Thoracic aorta (tissue), 2 donors: ENCODE measurements at regions not wholly inside any gene's neighbourhood (a gene's known extent, or its start where the extent isn't known, plus 50 kb on each side); places are given as distances from the start of the nearest gene placed in this dataset.

Source experiments
- ATAC-seq: fragments of 150-250 bp; one replicate; pipeline ENCODE4 v1.8.0; 2017; ENCODE audit warnings: low read depth; ENCODE audit not compliant: insufficient number of reproducible peaks, low FRiP score
- DNase-seq: peaks from one replicate; pipeline ENCODE4 v3.0.0-alpha.2; 2020; ENCODE audit warnings: low spot score
- H3K27ac ChIP-seq, 2 donors: fragments of 200-600 bp; sonication (generic); 1 replicate in 1 of 2; 2 replicates in 1 of 2; pipeline ENCODE4 v1.5.1; 2016; ENCODE audit warnings: mild to moderate bottlenecking in 2 of 2, moderate library complexity in 2 of 2
- H3K27me3 ChIP-seq: fragments of 200-600 bp; sonication (generic); replicated peaks from 2 replicates; pipeline ENCODE4 v1.6.0; 2016; ENCODE audit warnings: mild to moderate bottlenecking; ENCODE audit not compliant: insufficient read depth
- H3K36me3 ChIP-seq: fragments of 200-600 bp; sonication (generic); one replicate; pipeline ENCODE4 v1.5.1; 2016
- H3K4me1 ChIP-seq, 2 donors: fragments of 200-600 bp; sonication (generic); 1 replicate in 1 of 2; 2 replicates in 1 of 2; pipeline versions ENCODE4 v1.5.1 to v1.6.0; 2016; ENCODE audit warnings: low read depth in 2 of 2, mild to moderate bottlenecking in 1 of 2; ENCODE audit not compliant: control insufficient read depth in 1 of 2
- H3K4me3 ChIP-seq: fragments of 200-600 bp; sonication (generic); 2 replicates; pipeline ENCODE4 v1.5.1; 2016; ENCODE audit warnings: mild to moderate bottlenecking
- H3K9me3 ChIP-seq: fragments of 200-600 bp; sonication (generic); 2 replicates; pipeline ENCODE4 v1.5.1; 2016
- TF ChIP-seq, protein P1 (sequence below): fragments of 200-600 bp; sonication (generic); IDR thresholded peaks from one replicate; pipeline ENCODE4 v1.5.1; 2019; ENCODE audit warnings: antibody characterized with exemption

DNA sequence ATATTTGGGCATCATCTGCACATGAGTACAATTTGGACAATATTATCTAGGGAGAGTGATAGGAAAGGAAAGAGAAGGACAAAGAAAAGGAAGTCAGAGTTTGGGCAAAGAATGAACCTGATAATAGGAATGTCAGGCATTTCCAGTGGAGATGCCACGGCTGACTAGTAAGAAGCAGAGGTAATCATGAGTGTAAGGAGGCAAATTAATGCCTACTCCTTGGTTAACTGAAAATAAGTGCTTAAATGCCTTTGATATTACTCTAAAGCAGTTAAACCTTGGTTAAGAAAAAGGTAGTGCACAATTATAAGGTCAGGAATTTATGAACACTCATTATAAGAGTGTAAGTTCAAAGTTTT, 99.2 kb upstream of the DDIT4L start:
- H3K36me3 ChIP-seq = no peaks in the 10 kb centered on the region
- no peak overlapping the region for H3K4me3 ChIP-seq
- TF ChIP-seq, protein P1, sequence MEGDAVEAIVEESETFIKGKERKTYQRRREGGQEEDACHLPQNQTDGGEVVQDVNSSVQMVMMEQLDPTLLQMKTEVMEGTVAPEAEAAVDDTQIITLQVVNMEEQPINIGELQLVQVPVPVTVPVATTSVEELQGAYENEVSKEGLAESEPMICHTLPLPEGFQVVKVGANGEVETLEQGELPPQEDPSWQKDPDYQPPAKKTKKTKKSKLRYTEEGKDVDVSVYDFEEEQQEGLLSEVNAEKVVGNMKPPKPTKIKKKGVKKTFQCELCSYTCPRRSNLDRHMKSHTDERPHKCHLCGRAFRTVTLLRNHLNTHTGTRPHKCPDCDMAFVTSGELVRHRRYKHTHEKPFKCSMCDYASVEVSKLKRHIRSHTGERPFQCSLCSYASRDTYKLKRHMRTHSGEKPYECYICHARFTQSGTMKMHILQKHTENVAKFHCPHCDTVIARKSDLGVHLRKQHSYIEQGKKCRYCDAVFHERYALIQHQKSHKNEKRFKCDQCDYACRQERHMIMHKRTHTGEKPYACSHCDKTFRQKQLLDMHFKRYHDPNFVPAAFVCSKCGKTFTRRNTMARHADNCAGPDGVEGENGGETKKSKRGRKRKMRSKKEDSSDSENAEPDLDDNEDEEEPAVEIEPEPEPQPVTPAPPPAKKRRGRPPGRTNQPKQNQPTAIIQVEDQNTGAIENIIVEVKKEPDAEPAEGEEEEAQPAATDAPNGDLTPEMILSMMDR = no peak
- no peak overlapping the region for H3K27ac ChIP-seq
- H3K4me1 ChIP-seq = no peaks in the 10 kb centered on the region
- no peaks in the 10 kb centered on the region for H3K9me3 ChIP-seq
- DNase-seq (no peak), ATAC-seq (no peak)
- H3K27me3 ChIP-seq = no peaks in the 10 kb centered on the region

DNA sequence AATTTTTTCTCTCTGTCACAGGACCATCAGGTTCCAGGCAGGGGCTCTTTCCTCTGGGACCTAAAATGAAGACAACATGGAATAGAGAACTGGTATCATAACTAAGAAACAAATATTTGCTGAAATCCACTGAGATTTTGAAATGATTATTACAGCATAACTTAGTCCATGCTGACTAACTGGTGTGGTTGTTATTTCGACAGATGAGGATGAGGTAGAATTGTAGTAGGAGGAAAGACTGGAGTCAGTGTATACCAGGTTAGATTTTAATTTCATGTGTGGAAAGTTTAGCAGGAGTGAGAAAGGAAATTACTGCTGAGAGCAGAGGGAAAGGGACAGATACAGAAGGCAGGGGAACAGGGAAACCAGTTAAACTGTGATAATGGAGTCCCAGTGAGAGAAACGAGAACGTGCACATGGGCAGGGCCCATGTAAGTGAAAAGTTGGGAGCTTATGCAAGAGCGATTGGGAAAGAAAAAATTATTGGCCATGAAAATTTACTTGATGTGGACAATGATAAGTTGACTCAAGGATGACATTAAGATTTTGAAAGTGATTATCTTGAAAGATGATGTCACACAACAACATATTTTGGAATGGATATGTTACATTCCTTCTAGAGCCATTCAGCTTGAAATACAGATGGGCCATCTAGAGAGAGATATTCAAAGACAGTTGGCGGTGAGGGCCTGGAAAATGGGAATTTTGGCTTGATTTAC, 98.7 kb upstream of the DDIT4L start:
- no peak overlapping the region for H3K4me3 ChIP-seq
- H3K36me3 ChIP-seq = no peaks in the 10 kb centered on the region
- TF ChIP-seq, protein P1 = no peak
- ATAC-seq (no peak), DNase-seq (no peak)
- H3K27me3 ChIP-seq = no peaks in the 10 kb centered on the region
- no peaks in the 10 kb centered on the region for H3K9me3 ChIP-seq
- no peaks in the 10 kb centered on the region for H3K4me1 ChIP-seq
- H3K27ac ChIP-seq = no peak overlapping the region

DNA sequence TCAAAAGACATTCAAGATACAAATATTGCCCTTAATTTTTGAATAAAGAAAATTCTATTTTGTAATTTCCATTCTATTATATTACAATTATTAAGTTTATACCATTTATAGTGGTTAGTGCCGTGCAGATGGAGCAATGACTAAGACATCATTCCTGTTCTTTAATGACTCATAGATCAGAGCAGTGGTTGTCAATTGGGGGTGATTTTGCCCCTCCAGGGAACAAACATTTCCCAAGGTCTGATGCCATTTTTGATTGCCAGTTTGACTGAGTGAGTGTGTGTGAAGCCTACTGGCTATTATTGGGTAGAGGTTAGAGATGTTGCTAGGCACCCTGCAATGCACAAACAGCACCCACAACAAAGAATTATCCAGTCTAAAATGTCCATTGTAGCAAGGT, 97.9 kb upstream of the DDIT4L start:
- Histone ChIP-seq H3K27me3 (no peaks in the 10 kb centered on the region), H3K4me3 (no peak overlapping the region), H3K36me3 (no peaks in the 10 kb centered on the region), H3K4me1 (no peaks in the 10 kb centered on the region), H3K27ac (no peak overlapping the region), H3K9me3 (no peaks in the 10 kb centered on the region)
- DNase-seq (no peak), ATAC-seq (no peak)
- TF ChIP-seq, protein P1 = no peak

DNA sequence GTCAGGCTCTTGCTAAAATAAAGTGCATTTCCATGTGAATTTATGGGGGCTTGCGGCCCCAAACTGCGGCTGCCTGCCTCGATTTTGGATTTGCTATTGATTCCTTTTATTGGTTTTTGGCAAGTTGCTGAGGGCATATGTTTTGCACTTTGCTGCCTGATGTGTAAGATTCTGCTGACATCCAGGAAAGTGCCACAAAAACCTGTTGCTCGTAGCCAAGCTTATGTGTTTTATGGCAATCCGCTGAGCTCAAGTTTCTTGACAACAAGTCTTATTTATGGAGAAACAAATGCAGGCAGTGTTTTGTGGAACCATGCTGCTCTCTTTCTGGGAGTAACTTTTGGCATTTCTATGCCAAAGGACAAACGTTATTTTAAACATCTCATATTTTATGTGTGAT, 97.3 kb upstream of the DDIT4L start:
- TF ChIP-seq, protein P1 = no peak
- H3K27ac ChIP-seq = no peak overlapping the region
- H3K9me3 ChIP-seq = no peaks in the 10 kb centered on the region
- no peak overlapping the region for H3K4me3 ChIP-seq
- H3K36me3 ChIP-seq = no peaks in the 10 kb centered on the region
- H3K4me1 ChIP-seq = no peaks in the 10 kb centered on the region
- H3K27me3 ChIP-seq = no peaks in the 10 kb centered on the region
- no peak for DNase-seq
- no peak for ATAC-seq

DNA sequence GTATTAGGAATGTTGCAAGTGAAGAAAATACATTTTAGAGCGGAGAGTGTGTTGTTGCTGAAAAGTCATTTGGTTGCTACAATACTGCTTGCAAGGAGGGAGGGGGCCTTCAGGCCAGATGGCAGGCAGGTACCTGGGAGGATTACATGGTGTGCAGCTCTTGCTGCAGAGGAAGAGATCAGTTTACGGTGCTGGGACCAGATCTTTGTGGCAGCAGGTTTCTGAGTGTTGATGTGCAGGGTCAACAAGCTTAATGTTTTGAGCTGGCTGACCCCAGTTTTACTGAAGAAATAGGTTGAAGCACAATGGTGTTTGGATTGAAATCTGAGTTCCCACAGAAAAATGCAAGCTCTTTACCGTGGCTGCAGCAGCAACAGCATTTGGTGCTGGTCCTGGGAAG, 96.4 kb upstream of the DDIT4L start:
- no peak for ATAC-seq
- Histone ChIP-seq H3K4me3 (no peak overlapping the region), H3K27ac (no peak overlapping the region), H3K27me3 (no peaks in the 10 kb centered on the region), H3K9me3 (no peaks in the 10 kb centered on the region), H3K36me3 (no peaks in the 10 kb centered on the region), H3K4me1 (no peaks in the 10 kb centered on the region)
- TF ChIP-seq, protein P1 = no peak
- DNase-seq = no peak
